GM12878 (cell line): ENCODE measurements at regions not wholly inside any gene's neighbourhood (a gene's known extent, or its start where the extent isn't known, plus 50 kb on each side); places are given as distances from the start of the nearest gene placed in this dataset.

Experiments
- ATF2 ChIP-seq: IDR thresholded peaks from 2 replicates; pipeline ENCODE4 v1.6.1; 2012; ENCODE audit warnings: low read length, inconsistent platforms
- CREB1 ChIP-seq: IDR thresholded peaks from 2 replicates; pipeline ENCODE4 v1.6.1; 2012; ENCODE audit warnings: low read depth, mild to moderate bottlenecking, inconsistent platforms
- EP300 ChIP-seq, 2 experiments: fragments of 150-350 bp in 1 of 2; IDR thresholded peaks; 2 replicates each; pipeline ENCODE4 v1.6.1; 2011 to 2012; ENCODE audit warnings: low read depth in 2 of 2, low read length in 2 of 2, borderline replicate concordance in 1 of 2, improper control_type of control experiment in 1 of 2, inconsistent platforms in 1 of 2; ENCODE audit not compliant: control insufficient read depth in 1 of 2
- IKZF2 ChIP-seq, 2 experiments: fragments of 450-650 bp; IDR thresholded peaks; 2 replicates each; pipeline ENCODE4 v1.6.1; 2017; ENCODE audit warnings: mild to moderate bottlenecking in 2 of 2, moderate library complexity in 2 of 2
- MEF2A ChIP-seq: IDR thresholded peaks from 2 replicates; pipeline ENCODE4 v1.6.1; 2011; ENCODE audit warnings: low read depth, mild to moderate bottlenecking, low read length, moderate library complexity; ENCODE audit not compliant: insufficient read depth
- NFIC ChIP-seq: IDR thresholded peaks from 2 replicates; pipeline ENCODE4 v1.6.1; 2012; ENCODE audit warnings: low read depth, mild to moderate bottlenecking, inconsistent platforms, low read length, moderate library complexity
- NRF1 ChIP-seq: conservative IDR thresholded peaks from 2 replicates; pipeline ENCODE4 v1.6.1; 2011; ENCODE audit warnings: mild to moderate bottlenecking, low read depth, low read length, improper control_type of control experiment
- RBBP5 ChIP-seq: fragments of 200-600 bp; sonication (generic); conservative IDR thresholded peaks from 2 replicates; pipeline ENCODE4 v1.6.1; 2016
- RFX5 ChIP-seq: IDR thresholded peaks from 2 replicates; pipeline ENCODE4 v1.6.1; 2011; ENCODE audit warnings: low read depth, low read length, improper control_type of control experiment
- RUNX3 ChIP-seq: IDR thresholded peaks from 2 replicates; pipeline ENCODE4 v1.6.1; 2012; ENCODE audit warnings: low read length, inconsistent platforms
- STAT1 ChIP-seq: fragments of 450-650 bp; conservative IDR thresholded peaks from 2 replicates; pipeline ENCODE4 v1.6.1; 2014; ENCODE audit warnings: antibody characterized with exemption, mild to moderate bottlenecking
- ZBTB40 ChIP-seq: fragments of 450-650 bp; IDR thresholded peaks from 2 replicates; pipeline ENCODE4 v1.6.1; 2016; ENCODE audit warnings: mild to moderate bottlenecking, moderate library complexity, borderline replicate concordance
- ZNF384 ChIP-seq: IDR thresholded peaks from 2 replicates; pipeline ENCODE4 v1.6.1; 2012; ENCODE audit warnings: low read depth, mild to moderate bottlenecking, low read length, improper control_type of control experiment, borderline replicate concordance
- ZNF687 ChIP-seq: fragments of 450-650 bp; IDR thresholded peaks from 2 replicates; pipeline ENCODE4 v1.6.1; 2017; ENCODE audit warnings: mild to moderate bottlenecking, moderate library complexity
- TF ChIP-seq, protein P1 (sequence below): IDR thresholded peaks from 2 replicates; pipeline ENCODE4 v1.6.1; 2011; ENCODE audit warnings: low read depth, low read length, improper control_type of control experiment, borderline replicate concordance
- TF ChIP-seq, protein P2 (sequence below): fragments of 450-650 bp; formaldehyde crosslinking; IDR thresholded peaks from 2 replicates; pipeline ENCODE4 v1.5.0; 2022; ENCODE audit warnings: mild to moderate bottlenecking, missing genetic modification characterization

DNA sequence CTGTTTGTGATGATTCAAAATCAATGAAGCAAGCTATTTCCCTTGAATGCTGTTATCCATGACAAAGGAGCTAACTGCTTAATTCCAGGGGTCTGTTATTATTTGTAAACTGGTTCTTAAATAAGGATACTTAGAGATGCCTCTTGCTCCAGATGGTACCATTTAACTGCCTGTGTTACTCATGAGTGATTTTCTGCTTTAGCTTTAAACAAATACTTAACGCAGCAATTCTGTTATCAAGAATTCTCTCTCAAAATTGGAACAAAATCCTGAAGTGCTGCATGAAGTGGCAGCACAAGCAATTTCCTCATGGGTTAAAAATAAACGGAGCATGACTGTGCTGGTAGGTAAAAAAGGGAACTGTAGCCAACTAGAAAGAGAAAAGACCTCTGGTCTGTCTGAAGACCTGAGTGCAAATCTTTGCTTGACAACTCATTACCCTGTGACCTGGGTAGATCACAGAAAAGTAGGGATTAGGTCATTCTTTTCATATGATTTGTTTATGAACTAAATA is 62.5 kb upstream of the GBE1 start (continued):
- TF ChIP-seq ZNF687 (no peak), NRF1 (no peak), RFX5 (peak; percentile 69), ZBTB40 (no peak), EP300 (IDR thresholded peaks at IDR 0.05; ENCODE audit: borderline replicate concordance in 1 of 2, control insufficient read depth in 1 of 2, low read depth in 2 of 2, low read length in 2 of 2) (0 out of 4 replicates have a peak, but pooled peaks of 1 of the 2 experiments have one; percentile 29), MEF2A (peak; percentile 78), STAT1 (no peak), IKZF2 (IDR thresholded peaks at IDR 0.05) (peak; percentile 25 to 43; a peak in 2 of 4 replicates), ATF2 (peak; percentile 60), NFIC (peak; percentile 39; the same call in 1 of the 2 replicates), CREB1 (peak; percentile 43; the same call in 1 of the 2 replicates), RBBP5 (no peak), ZNF384 (no peak), RUNX3 (peak; percentile 20; the same call in 1 of the 2 replicates)
- TF ChIP-seq, protein P1, sequence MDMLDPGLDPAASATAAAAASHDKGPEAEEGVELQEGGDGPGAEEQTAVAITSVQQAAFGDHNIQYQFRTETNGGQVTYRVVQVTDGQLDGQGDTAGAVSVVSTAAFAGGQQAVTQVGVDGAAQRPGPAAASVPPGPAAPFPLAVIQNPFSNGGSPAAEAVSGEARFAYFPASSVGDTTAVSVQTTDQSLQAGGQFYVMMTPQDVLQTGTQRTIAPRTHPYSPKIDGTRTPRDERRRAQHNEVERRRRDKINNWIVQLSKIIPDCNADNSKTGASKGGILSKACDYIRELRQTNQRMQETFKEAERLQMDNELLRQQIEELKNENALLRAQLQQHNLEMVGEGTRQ: no peak
- TF ChIP-seq, protein P2, sequence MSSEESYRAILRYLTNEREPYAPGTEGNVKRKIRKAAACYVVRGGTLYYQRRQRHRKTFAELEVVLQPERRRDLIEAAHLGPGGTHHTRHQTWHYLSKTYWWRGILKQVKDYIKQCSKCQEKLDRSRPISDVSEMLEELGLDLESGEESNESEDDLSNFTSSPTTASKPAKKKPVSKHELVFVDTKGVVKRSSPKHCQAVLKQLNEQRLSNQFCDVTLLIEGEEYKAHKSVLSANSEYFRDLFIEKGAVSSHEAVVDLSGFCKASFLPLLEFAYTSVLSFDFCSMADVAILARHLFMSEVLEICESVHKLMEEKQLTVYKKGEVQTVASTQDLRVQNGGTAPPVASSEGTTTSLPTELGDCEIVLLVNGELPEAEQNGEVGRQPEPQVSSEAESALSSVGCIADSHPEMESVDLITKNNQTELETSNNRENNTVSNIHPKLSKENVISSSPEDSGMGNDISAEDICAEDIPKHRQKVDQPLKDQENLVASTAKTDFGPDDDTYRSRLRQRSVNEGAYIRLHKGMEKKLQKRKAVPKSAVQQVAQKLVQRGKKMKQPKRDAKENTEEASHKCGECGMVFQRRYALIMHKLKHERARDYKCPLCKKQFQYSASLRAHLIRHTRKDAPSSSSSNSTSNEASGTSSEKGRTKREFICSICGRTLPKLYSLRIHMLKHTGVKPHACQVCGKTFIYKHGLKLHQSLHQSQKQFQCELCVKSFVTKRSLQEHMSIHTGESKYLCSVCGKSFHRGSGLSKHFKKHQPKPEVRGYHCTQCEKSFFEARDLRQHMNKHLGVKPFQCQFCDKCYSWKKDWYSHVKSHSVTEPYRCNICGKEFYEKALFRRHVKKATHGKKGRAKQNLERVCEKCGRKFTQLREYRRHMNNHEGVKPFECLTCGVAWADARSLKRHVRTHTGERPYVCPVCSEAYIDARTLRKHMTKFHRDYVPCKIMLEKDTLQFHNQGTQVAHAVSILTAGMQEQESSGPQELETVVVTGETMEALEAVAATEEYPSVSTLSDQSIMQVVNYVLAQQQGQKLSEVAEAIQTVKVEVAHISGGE: no peak
